ENCODE measurements at regions not wholly inside any gene's neighbourhood (a gene's known extent, or its start where the extent isn't known, plus 50 kb on each side); places are given as distances from the start of the nearest gene placed in this dataset.
"Not testable (repeated sequence)": the region's sequence is repeated elsewhere in the genome, so short reads cannot be mapped to it uniquely, and the experiment has no call there.

- DNase-seq, result no peak
Observed at GRCh38 chr5:109630093-109630492, 59.6 kb upstream of the MAN2A1 start.

DNA sequence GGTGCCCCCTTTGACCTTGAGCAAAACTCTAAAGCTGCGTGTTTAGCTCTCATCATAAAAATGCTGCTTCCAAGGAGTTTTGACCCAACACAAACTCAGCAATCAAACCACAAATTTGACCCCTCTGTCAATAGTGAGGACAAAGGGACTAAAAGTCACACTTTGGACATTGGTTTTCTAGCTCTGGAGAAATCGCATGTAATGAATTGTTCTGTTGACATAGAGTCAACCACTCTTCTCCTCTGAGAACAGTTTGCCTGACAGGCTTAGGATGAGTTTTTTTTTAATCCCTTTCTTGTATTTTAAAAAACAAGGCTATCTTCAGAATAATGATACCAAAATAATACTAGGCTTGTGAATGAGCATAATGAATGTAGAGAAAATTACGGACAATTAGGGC, 61.1 kb upstream of the MAN2A1 start:
- no peak for DNase-seq

- DNase-seq, result not testable (repeated sequence)
Observed at GRCh38 chr5:109621266-109621665, 68.5 kb upstream of the MAN2A1 start.

- no peak for DNase-seq
Observed at GRCh38 chr5:109620651-109621050, 69.1 kb upstream of the MAN2A1 start.

DNA sequence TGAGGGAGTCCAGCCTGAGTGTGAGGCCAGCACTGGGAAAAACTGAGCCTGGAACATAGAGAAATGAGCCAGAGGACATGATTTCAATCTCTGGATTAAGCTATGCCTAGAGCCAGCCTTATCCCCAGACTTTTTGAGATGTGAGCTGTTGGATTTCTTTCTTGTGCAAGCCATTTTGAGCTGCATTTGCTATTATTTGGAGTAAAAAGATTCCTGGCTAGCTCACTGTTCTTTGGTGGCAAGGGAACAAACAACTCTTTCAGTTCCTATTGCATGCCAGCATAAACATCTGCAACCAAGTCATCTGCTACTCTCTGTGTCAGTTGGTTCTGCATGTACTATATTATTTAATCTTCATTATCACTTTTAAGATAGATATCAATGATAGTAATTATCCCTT, 70.1 kb upstream of the MAN2A1 start:
- no peak for DNase-seq

DNA sequence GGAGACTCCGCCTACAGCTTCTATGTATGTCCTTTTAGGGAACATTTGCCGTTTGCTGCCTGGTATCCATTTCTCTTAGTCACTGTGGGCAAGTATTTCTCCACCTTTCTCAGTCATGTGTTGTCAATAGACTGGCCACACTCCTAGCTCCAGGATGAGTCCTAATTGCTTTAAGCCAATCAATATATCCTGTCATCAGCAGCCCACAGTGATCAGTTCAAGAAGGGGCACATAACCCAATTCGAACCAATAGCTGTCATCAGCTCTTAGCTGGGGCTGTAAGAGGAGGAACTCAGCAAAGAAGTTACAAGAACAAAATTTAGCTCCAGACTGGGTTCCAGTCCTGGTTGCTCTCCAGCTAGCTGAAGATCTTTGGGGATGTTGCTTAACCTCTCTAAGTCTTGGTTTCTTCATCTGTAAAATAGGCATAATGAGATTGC, 70.7 kb upstream of the MAN2A1 start:
- no peak for DNase-seq

GRCh38 chr5:109614981-109615380, 74.7 kb upstream of the MAN2A1 start:
- no peak for DNase-seq

GRCh38 chr5:109614301-109614700, 75.4 kb upstream of the MAN2A1 start:
- DNase-seq, result no peak

DNA sequence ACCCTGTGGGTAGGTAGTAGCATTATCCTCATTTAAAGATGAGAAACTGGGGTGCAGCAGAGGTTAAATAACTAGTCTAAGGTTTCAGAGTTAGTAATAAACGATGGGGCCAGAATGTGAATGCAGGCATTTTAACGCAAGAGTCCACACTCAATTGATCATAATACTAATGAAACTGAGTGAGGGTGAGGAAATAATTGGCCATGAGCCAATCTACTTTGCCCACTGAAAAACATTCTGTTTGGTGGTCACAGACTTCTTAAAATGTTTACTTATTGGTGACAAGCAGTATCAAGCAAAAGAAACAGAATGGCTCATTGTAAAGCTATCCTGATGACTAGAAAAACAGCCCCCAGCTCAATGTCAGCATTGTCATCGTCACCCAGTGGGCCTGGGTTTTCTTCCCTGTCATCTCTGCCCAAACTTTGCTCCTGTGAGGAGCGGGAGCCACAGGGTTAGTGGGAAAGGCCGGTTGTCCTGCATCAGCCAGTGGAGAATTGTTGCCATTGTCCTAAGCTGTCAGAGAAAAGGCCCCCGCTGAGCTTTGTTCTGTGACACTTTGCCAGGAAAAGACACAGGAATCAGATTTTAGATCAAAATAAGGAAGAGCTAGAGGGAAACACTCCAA, 77.3 kb upstream of the MAN2A1 start:
- no peak for DNase-seq

GRCh38 chr5:109611505-109611904, 78.2 kb upstream of the MAN2A1 start:
- no peak for DNase-seq

DNA sequence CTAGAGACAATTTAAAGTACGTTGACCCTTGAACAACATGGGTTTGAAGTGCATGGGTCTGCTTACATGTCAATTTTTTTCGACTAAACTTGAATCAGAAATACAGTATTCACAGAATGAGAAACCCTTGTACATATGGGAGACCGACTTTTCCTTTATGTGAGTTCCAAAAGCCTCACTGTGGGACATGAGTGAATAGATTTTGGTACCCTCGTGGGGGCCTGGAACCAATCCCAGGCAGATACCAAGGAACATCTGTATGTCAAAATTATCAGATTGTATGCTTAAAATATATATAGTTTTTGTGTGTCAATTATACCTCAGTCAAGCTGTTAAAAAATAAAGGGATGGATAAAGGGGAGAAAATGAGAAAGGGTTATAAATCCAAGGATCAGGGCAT, 78.7 kb upstream of the MAN2A1 start:
- no peak for DNase-seq

DNA sequence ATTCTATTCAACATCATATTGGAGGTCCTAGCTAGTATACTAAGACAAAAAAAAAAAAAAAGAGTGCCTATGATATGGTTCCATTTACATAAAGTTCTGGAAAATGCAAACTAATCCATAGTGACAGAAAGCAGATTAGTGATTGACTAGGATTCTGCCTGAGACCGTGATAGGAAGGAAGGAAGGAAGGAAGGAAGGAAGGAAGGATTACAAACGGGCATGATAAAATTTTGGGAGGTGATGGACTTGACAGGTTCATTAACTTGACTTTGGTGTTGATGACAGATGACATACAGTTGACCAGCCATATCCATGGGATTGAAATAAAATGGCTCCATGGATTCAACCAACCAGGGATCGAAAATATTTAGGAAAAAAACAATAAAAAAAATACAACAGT, 79.1 kb upstream of the MAN2A1 start:
- DNase-seq, result no peak

- no peak for DNase-seq
Observed at GRCh38 chr5:109605207-109605730, 84.5 kb upstream of the MAN2A1 start.

DNA sequence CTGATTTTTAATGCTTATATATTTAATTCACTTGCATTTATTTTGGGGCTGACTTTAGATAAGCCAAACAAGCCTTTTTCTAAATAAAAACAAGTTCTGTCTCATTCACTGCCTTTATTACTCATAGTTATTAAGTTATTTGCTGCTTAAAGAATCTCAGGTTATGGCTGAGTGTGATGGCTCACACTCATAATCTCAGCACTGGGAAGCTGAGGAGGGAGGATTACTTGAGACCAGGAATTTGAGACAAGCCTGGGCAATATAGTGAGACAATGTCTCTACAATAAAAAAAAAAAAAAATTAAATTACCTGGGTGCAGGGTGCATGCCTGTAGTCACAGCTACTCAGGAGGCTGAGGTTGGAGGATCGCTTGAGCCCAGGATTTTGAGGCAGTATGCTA, 85.0 kb upstream of the MAN2A1 start:
- no peak for DNase-seq

DNA sequence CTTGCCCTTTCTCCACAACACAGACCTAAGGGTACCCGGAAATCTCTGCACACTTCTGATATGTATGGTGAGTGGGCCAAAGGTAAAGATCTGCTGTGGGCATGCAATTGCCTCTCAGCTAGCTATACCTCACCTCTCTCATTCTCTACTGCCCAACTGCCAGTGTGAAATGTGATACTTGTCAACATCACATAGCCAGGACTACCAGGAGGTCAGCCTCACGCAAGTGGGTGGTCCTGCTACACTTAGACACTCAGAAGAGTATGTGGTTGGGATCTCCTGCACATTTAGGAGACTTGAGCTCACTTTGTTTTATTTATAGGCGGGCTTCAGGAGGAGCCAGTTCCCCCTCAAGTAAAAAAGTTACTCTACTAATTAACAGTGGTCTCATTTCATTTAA, 88.0 kb upstream of the MAN2A1 start:
- DNase-seq, result no peak

GRCh38 chr5:109597893-109598292, 91.8 kb upstream of the MAN2A1 start:
- DNase-seq, result no peak

DNA sequence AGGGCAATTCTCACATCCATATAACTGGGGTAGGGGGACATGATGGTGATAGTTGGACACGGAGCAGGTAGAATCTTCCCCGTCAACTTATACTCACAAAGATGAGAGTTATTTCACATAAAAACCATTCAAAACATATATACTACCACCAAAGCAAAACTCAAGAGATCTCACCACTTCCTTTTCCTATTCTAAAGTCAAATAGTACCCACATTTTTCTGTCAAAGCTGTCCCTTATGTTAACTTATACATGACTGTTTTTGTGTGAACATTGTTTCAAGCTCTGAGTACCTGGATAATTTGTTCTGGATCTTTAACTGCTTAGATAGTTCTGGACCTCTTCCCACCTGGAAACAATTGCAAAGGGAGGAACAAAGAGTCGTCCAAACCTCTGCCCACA, 95.5 kb upstream of the MAN2A1 start:
- DNase-seq, result no peak

DNA sequence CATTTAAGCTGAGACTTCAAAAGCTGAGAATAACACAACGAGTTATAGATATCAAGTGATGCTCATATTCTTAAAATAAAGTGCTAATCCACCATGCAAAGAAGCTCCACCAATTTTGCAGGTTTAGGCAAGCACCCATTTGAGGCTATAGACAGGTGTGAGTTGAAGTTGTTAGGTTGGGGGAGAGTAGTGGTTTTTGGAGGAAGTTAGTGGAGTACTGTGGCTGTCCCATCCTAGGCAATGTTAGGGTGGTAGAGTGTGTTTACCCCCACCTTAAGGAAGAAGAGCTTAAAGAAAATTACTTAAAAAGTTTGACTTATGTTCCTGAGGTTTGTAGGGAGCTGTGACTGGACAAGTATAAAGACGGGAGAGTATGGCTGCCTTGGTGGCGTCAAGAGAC, 98.9 kb upstream of the MAN2A1 start:
- DNase-seq, result no peak

- DNase-seq, result no peak
Observed at GRCh38 chr5:109589986-109590385, 99.7 kb upstream of the MAN2A1 start.

- DNase-seq, result no peak
Observed at GRCh38 chr5:109589239-109589638, 100.5 kb upstream of the MAN2A1 start.

GRCh38 chr5:109588281-109589035, 101.3 kb upstream of the MAN2A1 start:
- no peak for DNase-seq

DNA sequence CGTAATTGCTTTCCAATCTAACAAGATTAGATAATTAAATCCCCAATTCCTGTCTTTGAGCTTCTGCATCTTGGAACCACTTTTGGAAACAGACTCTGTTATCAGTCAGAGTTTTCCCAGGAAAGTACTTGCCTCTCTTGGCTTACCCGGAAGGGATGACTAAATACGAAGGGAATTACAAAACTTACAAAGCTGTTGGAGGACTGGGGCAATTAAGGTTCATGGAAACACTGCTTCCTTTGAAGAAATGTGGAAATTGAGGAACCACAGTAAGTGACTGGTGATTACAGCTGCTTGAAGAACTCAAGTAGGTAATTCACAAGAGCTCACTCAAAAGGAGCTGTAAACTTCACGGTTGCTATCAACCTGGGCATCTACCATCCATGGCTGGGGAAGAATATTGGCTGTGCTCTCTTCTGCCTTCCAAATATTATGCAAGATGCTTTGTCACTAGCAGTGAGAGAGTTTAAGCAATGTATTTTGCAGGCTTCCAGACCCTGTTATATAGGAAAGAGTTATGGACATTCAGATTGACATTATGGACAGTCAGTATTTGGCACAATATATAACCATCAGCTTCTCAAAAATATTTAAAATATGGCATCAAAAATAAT, 104.6 kb upstream of the MAN2A1 start:
- DNase-seq, result no peak

DNA sequence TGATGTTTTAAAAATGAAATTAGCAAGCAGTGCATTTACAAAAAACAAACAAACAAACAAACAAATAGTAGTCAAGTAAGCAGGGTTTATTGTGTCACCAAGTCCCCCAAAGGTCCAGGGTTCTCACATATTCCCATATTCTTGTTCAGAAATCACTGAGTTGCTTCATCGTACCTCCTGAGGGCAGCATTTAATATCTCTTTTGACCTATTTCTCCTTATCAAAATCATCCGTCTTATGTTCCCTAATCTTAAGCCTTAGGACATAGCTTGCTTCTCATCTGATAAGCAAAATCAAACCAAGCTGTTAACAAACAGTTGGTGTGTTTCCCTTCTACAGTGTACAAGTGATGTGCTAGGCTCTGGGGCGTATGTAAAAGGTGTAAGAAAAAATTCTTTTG, 109.5 kb upstream of the MAN2A1 start:
- DNase-seq, result no peak

- DNase-seq, result no peak
Observed at GRCh38 chr5:109575506-109575905, 114.2 kb upstream of the MAN2A1 start.
